GM19468 (cell line): ENCODE measurements at regions not wholly inside any gene's neighbourhood (a gene's known extent, or its start where the extent isn't known, plus 50 kb on each side); places are given as distances from the start of the nearest gene placed in this dataset.
"Not testable (repeated sequence)": the region's sequence is repeated elsewhere in the genome, so short reads cannot be mapped to it uniquely, and the experiment has no call there.

ENCODE experiments used
- ATAC-seq: cut with Tn5 transposase; IDR thresholded peaks from one replicate; pipeline ENCODE4 v1.9.1; 2021; ENCODE audit warnings: mild to moderate bottlenecking, moderate library complexity, moderate number of reproducible peaks; ENCODE audit not compliant: unreplicated experiment; ENCODE audit errors: extremely low read depth

DNA sequence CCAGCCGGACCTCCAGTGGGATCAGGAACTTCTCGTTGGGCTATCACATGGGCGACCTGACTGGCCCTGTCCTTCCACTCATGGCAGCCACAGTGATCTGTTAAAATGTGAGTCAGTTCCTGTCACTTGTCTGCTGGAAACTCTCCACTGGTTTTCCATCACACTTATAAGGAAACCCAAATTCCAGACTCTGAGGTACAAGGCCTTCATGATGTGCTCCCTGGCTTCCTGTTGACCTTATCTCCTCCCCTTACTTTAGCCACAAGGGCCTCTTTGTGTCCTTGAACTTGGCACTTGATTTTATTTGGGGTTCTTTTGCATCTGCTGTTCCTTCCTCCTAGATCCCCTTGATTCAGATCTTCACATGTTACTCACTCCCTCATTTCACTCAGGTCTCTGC lies 96.8 kb downstream of the TENT5C start:
- ATAC-seq = no peak

DNA sequence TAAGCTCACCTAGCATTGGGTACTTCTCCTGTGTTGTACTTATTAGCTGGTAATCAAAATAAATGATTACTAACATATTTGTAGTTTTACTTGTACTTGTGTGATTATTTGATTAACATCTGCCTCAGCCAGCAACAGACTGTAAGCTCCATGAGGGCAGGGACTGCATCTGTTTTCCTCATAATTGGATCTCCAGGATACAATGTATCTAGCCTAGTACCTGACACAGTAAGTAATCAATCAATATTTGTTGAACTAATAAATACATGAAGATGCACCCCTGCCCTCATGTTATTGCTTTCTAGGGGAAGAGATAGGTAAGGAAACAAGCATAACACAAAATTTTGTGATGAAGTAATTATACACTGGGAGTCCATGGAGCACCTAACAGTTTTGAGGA lies 101.5 kb downstream of the TENT5C start:
- ATAC-seq = no peak

DNA sequence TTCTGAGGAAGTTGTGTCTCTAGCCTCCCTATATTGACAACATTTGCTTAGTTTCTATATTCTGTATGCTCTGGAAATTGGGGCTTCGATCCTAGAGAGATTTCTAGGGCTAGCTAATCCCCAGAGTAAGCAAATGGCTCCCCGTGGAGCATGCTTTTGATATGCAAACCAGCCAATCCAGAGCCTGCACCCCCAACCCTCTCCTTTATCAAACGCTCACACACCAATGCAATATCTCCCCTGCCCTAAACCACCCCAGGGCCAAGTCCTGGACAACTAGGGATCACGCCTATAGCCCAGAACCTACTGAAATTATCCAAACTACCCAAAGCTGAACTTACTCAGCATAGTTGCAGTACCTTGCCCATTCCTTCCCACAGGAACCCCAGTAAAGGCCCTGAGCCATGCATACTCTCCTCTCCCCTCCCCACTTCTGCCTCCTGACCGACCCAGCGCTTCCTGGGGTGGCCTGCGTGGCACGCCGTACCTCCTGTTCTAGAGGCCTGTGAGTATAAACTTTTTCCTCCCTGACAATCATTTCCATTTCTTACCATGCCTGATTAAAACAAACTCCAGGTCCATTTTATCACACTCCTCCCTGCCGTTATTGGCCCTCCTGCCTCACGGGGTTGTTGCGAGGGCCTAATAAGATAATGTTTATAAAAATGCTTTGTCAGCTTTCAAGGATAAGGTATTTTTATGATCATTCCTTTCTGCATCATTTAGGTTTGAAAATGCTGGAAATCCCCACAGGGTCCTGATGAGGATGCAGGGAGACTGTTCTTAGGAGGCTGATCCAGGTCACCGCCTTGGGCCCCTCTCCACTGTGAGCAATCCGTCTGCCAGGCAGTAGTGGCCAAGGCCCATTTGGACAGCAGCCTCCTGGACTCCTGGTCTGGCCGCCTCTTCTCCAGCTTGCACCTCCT lies 102.7 kb downstream of the TENT5C start:
- no peak for ATAC-seq

DNA sequence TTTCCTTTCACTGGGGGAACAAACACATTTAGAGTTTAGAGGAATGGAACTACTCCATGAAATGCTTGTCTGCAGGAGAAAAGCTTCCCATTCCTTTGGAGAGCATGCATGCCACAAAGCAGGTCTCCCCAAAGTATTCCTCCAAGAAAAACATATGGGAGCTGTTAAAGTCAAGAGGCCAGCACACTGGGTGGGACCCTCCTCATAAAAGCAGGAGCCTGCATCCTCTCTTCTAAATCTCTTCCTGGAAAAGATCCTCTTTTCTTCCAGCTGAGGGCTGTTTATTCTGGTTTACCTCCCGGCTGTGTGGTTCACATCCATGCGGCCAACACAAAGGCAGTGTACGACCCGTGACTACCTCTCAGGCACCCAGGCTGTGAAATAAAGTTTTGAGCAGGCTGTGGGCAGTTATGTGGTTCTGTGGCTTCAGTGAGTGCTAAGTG lies 103.4 kb downstream of the TENT5C start:
- no peak for ATAC-seq

- ATAC-seq = no peak
Observed at GRCh38 chr1:117710710-117711109, 104.9 kb downstream of the TENT5C start.

GRCh38 chr1:117712621-117713020 lies 106.8 kb downstream of the TENT5C start:
- ATAC-seq = no peak

DNA sequence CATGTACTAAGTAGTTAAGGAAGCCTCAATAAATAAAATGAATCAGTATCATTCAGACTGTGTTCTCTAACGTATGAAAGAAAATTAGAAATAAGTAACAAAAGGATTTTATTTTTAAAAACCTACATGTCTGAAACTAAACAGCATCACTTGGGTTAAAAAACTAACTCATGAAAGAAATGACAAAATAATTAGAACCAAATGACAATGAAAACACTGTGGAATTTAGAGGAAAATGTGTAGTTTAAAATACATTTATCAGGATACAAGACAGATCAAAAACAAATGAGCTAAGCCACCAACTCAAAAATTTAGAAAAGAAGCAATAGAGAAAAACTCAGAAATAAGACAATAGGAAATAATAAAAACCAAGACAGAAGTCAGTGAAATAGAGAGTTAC lies 108.7 kb downstream of the TENT5C start:
- ATAC-seq = no peak

GRCh38 chr1:117716030-117716429 lies 110.2 kb downstream of the TENT5C start:
- ATAC-seq = not testable (repeated sequence)

DNA sequence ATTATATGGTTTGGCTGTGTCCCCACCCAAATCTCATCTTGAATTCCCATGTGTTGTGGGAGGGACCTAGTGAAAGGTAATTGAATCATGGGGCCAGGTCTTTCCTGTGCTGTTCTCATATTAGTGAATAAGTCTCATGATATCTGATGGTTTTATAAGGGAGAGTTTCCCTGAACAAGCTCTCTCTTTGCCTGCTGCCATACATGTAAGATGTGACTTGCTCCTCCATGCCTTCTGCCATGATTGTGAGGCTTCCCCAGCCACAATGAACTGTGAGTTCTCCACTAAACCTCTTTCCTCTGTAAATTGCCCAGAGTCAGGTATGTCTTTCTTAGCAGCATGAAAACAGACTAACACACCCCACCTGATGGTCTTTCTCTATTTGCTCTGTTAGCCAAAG lies 112.1 kb downstream of the TENT5C start:
- ATAC-seq = not testable (repeated sequence)

- not testable (repeated sequence) for ATAC-seq
Observed at GRCh38 chr1:117718596-117718995, 112.7 kb downstream of the TENT5C start.

- ATAC-seq = no peak
Observed at GRCh38 chr1:117719004-117719403, 113.2 kb downstream of the TENT5C start.

DNA sequence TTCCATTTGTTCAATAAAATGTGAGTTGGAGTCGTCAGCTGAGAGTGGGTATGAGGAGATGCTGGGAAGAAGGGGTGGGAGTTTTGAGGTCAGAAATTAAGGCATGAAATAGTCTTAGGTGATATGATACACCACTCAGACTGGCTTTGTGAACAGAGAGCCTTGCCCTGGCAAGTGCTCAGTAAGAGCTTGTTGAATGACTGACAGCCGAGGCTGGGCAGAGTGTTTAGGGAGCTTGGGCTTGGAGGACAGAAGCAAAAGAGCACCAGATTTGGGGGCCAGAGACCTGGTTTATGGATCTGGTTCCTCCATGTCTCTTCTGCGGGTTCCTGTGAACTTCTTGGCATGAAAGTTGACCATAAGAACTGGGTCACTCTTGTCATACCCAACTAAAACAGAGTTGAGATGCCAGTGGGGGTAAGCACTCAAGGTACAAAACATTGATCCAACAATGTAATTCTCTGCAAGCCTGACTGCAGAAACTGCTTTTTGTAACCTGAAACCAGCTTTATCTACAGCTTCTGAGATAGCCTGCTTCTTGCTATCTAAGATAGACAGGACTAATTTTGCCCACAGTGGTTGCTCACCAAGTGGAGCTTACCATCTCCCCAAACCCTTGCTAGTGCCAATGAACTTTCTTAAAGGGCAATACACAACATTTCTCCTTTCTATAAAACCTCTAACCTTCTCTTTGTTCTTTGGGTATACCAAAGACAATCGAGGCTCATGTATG lies 126.4 kb downstream of the TENT5C start:
- no peak for ATAC-seq

DNA sequence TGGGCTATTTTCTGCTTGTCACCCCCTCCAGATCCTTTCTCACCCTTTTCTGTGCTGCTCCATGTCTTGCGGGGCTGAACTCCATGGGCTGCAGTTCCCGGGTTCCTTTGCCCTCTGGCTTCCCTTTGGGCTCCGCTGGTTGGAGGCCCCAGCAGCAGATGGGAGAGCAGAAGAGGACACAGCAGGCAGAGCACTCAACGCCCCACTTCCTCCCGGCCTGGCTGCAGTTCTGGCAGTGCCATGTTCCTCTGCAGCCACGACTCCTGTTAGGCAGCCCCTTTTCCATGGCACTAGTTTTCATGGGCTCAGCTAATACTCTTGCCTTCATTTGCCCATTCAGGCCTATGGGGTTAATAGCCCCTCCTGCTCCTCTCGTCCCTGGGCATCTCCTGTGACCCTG lies 127.1 kb downstream of the TENT5C start:
- ATAC-seq = no peak

DNA sequence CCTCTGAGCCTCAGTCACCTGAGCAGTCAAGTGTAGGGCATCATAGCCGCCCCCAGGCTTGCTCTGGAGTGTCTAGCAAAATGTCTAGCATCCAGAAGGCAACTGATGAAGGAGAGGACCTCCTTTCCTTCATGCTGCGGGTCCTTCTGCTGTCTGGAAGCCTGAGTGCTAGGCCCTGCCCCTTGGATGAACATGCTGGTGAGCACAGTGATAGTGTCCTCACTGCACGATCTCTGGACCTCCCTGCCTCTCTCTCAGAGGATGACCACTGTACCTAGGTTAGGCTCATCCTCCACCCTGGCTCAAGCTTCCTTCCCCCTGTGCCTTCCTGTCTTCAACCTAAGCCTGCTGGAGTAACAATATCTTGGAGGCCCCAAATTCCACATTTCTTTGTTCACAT lies 128.6 kb downstream of the TENT5C start:
- no peak for ATAC-seq

GRCh38 chr1:117735045-117735992 lies 129.5 kb downstream of the TENT5C start:
- no peak for ATAC-seq

DNA sequence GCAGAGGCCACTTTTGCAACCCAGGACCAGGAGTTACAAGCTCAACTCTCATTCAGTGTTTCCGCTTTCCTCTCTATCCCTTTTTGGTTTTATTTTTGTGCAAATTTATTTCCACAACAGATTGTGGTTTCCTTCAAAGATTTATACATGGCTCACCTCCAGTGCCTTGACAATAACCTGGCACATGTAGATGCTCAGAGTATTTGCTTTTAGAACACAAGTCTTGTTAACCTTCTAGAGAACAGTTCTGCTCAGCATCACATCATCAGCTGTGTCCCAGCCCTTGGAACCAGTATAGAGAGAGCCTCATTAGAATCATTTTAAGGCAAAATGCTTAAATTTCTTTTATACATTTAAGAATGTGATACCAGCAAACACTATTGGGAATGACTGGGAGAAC lies 133.7 kb downstream of the TENT5C start:
- ATAC-seq = no peak

GRCh38 chr1:117740496-117740895 lies 134.6 kb downstream of the TENT5C start:
- no peak for ATAC-seq

- ATAC-seq = not testable (repeated sequence)
Observed at GRCh38 chr1:117746565-117746964, 140.7 kb downstream of the TENT5C start.

GRCh38 chr1:117747605-117748004 lies 141.8 kb downstream of the TENT5C start:
- no peak for ATAC-seq

- ATAC-seq = no peak
Observed at GRCh38 chr1:117751321-117751720, 145.5 kb downstream of the TENT5C start.
